Endothelial cell of umbilical vein (primary cell): ENCODE measurements at regions not wholly inside any gene's neighbourhood (a gene's known extent, or its start where the extent isn't known, plus 50 kb on each side); places are given as distances from the start of the nearest gene placed in this dataset.

Experiments
- BruUV-seq: library from RNA; stranded (reverse); fragments of 400-500 nt; replicated peaks from 2 replicates; lab custom pipeline; 2021; lab: Mats Ljungman, UMichigan
- CTCF ChIA-PET: fragments of 300-600, 350-600 bp; sonication (Branson Sonifier 250); formaldehyde crosslinking; loops from one replicate; lab custom pipeline; 2021; ENCODE audit warnings: antibody characterized with exemption, inconsistent platforms; lab: Charles Lee
- POLR2A ChIA-PET: fragments of 300-600, 350-600 bp; sonication (Branson Sonifier 250); formaldehyde crosslinking; loops from one replicate; lab custom pipeline; 2021; ENCODE audit warnings: antibody characterized with exemption, inconsistent platforms; lab: Charles Lee
- DNase-seq: peaks from one replicate; pipeline ENCODE4 v3.0.0-alpha.2; 2011; ENCODE audit warnings: low read depth, low spot score
- FAIRE-seq: peaks from 2 replicates; lab custom pipeline; 2011; peaks lifted over from hg19 to GRCh38; lab: Jason Lieb, UNC
- H2AFZ ChIP-seq: 2 replicates; pipeline ENCODE4 v1.6.0; 2012; ENCODE audit warnings: low read depth, low read length, control low read depth, inconsistent platforms
- H3K27ac ChIP-seq: 2 replicates; pipeline ENCODE4 v1.5.1; 2011; ENCODE audit warnings: low read depth, mild to moderate bottlenecking, control low read depth, low read length, moderate library complexity; ENCODE audit not compliant: insufficient read depth
- H3K27me3 ChIP-seq, 2 experiments: 2 replicates each; pipeline versions ENCODE4 v1.6.0 to v1.6.1; 2011; ENCODE audit warnings: low read length in 2 of 2, mixed read lengths in 1 of 2; ENCODE audit not compliant: control insufficient read depth in 2 of 2, insufficient read depth in 2 of 2
- H3K36me3 ChIP-seq, 2 experiments: 2 replicates in 1 of 2; 3 replicates in 1 of 2; pipeline ENCODE4 v1.5.1; 2011; ENCODE audit warnings: low read length in 2 of 2, mild to moderate bottlenecking in 1 of 2, moderate library complexity in 1 of 2; ENCODE audit not compliant: control insufficient read depth in 2 of 2, insufficient read depth in 2 of 2; ENCODE audit errors: extremely low read depth in 1 of 2
- H3K4me1 ChIP-seq: 3 replicates; pipeline ENCODE4 v1.5.1; 2011; ENCODE audit warnings: mild to moderate bottlenecking, low read length; ENCODE audit not compliant: control insufficient read depth, insufficient read depth; ENCODE audit errors: extremely low read depth
- H3K4me2 ChIP-seq: 2 replicates; pipeline ENCODE4 v1.6.1; 2011; ENCODE audit warnings: low read length, control low read depth, mixed read lengths; ENCODE audit not compliant: insufficient read depth
- H3K4me3 ChIP-seq, 3 experiments: fragments of 200-600 bp in 1 of 3; sonication (generic), shearing (Covaris generic) in 1 of 3; replicated peaks in 1 of 3; 2 replicates each; pipeline ENCODE4 v1.5.1; 2011 to 2016; ENCODE audit warnings: control low read depth in 3 of 3, low read length in 3 of 3, mild to moderate bottlenecking in 2 of 3, inconsistent platforms in 1 of 3, low read depth in 1 of 3, moderate library complexity in 1 of 3; ENCODE audit not compliant: insufficient read depth in 1 of 3
- H3K79me2 ChIP-seq: 2 replicates; pipeline ENCODE4 v1.6.0; 2012; ENCODE audit warnings: low read length, inconsistent platforms; ENCODE audit not compliant: control insufficient read depth, insufficient read depth
- H3K9ac ChIP-seq: replicated peaks from 2 replicates; pipeline ENCODE3; 2011; ENCODE audit warnings: low read length, control low read depth; ENCODE audit not compliant: insufficient read depth; ENCODE audit errors: extremely low read depth
- H3K9me1 ChIP-seq: replicated peaks from 3 replicates; pipeline ENCODE4 v1.6.0; 2011; ENCODE audit warnings: mild to moderate bottlenecking, low read length; ENCODE audit not compliant: control insufficient read depth, insufficient read depth; ENCODE audit errors: extremely low read depth
- H3K9me3 ChIP-seq: replicated peaks from 2 replicates; pipeline ENCODE4 v1.5.1; 2012; ENCODE audit warnings: low read length, inconsistent platforms; ENCODE audit not compliant: control insufficient read depth, insufficient read depth
- H4K20me1 ChIP-seq: replicated peaks from 2 replicates; pipeline ENCODE3; 2011; ENCODE audit warnings: mild to moderate bottlenecking, low read length; ENCODE audit not compliant: control insufficient read depth, insufficient read depth; ENCODE audit errors: extremely low read depth
- CTCF ChIP-seq, 2 donors: IDR thresholded peaks; 1 replicate in 1 of 2; 2 replicates in 1 of 2; pipeline ENCODE4 v1.5.1; 2011; ENCODE audit warnings: low read length in 2 of 2, mild to moderate bottlenecking in 2 of 2, moderate library complexity in 2 of 2, control low read depth in 1 of 2, inconsistent platforms in 1 of 2, low read depth in 1 of 2; ENCODE audit not compliant: insufficient read depth in 1 of 2; ENCODE audit errors: extremely low read depth in 1 of 2
- FOS ChIP-seq: IDR thresholded peaks from 2 replicates; pipeline ENCODE4 v1.6.1; 2011; ENCODE audit warnings: mild to moderate bottlenecking, low read length, moderate library complexity, borderline replicate concordance; ENCODE audit not compliant: insufficient read depth
- JUN ChIP-seq: IDR thresholded peaks from 2 replicates; pipeline ENCODE4 v1.6.1; 2011; ENCODE audit warnings: borderline replicate concordance, low read depth; ENCODE audit not compliant: insufficient read length, insufficient read depth
- MAX ChIP-seq: IDR thresholded peaks from 2 replicates; pipeline ENCODE4 v1.6.1; 2011; ENCODE audit not compliant: insufficient read depth, insufficient read length
- dilution Hi-C: fragments of 300-500 bp; cut with MboI; formaldehyde crosslinking; loops from one replicate; pipeline ENCODE4 v1.15.0; 2019; ENCODE audit warnings: low sequenced_read_pairs; ENCODE audit not compliant: extremely low pct_ligation_motif_present
- intact Hi-C: fragments of 100-400 bp; cut with micrococcal nuclease; formaldehyde crosslinking; loops from one replicate; pipeline ENCODE4 v1.10.0; 2022

GRCh38 chr14:35202195-35202594 lies 79.8 kb downstream of the PRORP start:
- POLR2A ChIA-PET = no interaction called here
- no TSS peak for BruUV-seq
- no peak overlapping the region for H3K9ac ChIP-seq

More at GRCh38 chr14:35202195-35202594, 79.8 kb downstream of the PRORP start:
- CTCF ChIA-PET = interaction anchor here (1.2 to 1.5 kb wide), 2 partner anchors 13 to 46 kb away, joined by 3 to 4 read pairs; no protein-coding TSS in a partner anchor
- Histone ChIP-seq H3K4me2 (no peak overlapping the region), H3K4me3 (no peak overlapping the region), H4K20me1 (no peaks in the 10 kb centered on the region), H3K79me2 (no peaks in the 10 kb centered on the region), H3K36me3 (no peaks in the 10 kb centered on the region), H3K27ac (no peak overlapping the region), H2AFZ (no peak overlapping the region), H3K4me1 (peaks cover 1% of the 10 kb centered on the region), H3K27me3 (no peaks in the 10 kb centered on the region), H3K9me1 (no peaks in the 10 kb centered on the region), H3K9me3 (no peaks in the 10 kb centered on the region)
- dilution Hi-C loops (no loop called here), intact Hi-C loops (no loop called here)
- no peak for FAIRE-seq
- DNase-seq = no peak
- TF ChIP-seq FOS = no peak
- TF ChIP-seq JUN = no peak
- no peak for TF ChIP-seq MAX
- TF ChIP-seq CTCF (IDR thresholded peaks at IDR 0.05; ENCODE audit: extremely low read depth in 1 of 2, insufficient read depth in 1 of 2, low read depth in 1 of 2, low read length in 2 of 2) = no peak
